Stimulated activated effector memory CD8-positive, alpha-beta T cell treated with anti-CD3 and anti-CD28 coated beads, Interleukin-12 subunit alpha, Interleukin-12 subunit beta, amount 100 ng/mL, for 72 hours (primary cell): ENCODE measurements at regions not wholly inside any gene's neighbourhood (a gene's known extent, or its start where the extent isn't known, plus 50 kb on each side); places are given as distances from the start of the nearest gene placed in this dataset.

Source experiments
- ATAC-seq: fragments of 150-1000 bp; cut with Tn5 transposase; 2 replicates; pipeline ENCODE4 v1.10.0; 2021
- DNase-seq, 2 donors: peaks; one replicate each; pipeline ENCODE4 v3.0.0; 2021 to 2022; ENCODE audit warnings: low spot score in 2 of 2
- H3K27ac Mint-ChIP-seq: one replicate; pipeline ENCODE4 v1.8.0; 2022; ENCODE audit warnings: mild to moderate bottlenecking, mixed read lengths
- H3K36me3 Mint-ChIP-seq: one replicate; pipeline ENCODE4 v1.8.0; 2022; ENCODE audit warnings: mild to moderate bottlenecking, mixed read lengths
- H3K4me1 Mint-ChIP-seq: one replicate; pipeline ENCODE4 v1.8.0; 2022; ENCODE audit warnings: mixed read lengths
- H3K4me3 Mint-ChIP-seq: one replicate; pipeline ENCODE4 v1.8.0; 2022; ENCODE audit warnings: mild to moderate bottlenecking, mixed read lengths
- H3K9me3 Mint-ChIP-seq: one replicate; pipeline ENCODE4 v1.8.0; 2022; ENCODE audit warnings: mixed read lengths

DNA sequence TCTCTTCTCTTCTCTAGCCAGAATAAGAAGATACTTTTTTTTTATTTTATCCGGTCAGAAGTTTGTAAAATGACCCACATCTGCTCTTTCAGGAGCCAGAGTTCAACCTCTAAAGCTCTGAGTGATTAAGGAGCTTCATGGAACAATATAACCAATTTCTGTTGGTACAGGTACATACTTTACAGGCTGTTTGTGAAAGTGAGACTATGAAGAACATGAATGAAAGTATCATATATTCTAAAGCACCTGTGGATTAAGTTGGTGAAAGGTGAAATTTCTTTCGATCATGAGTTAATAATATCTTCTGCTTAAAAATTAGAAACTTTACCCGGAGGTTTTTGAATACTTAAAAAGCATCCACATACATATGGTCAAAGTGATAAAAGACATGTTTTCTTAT lies 65.2 kb downstream of the DMRT2 start:
- no peaks in the 10 kb centered on the region for H3K4me1 Mint-ChIP-seq
- H3K27ac Mint-ChIP-seq: no peak overlapping the region
- H3K36me3 Mint-ChIP-seq: no peaks in the 10 kb centered on the region
- DNase-seq: no peak
- peaks cover 6% of the 10 kb centered on the region for H3K9me3 Mint-ChIP-seq
- ATAC-seq: no peak
- H3K4me3 Mint-ChIP-seq: no peak overlapping the region

DNA sequence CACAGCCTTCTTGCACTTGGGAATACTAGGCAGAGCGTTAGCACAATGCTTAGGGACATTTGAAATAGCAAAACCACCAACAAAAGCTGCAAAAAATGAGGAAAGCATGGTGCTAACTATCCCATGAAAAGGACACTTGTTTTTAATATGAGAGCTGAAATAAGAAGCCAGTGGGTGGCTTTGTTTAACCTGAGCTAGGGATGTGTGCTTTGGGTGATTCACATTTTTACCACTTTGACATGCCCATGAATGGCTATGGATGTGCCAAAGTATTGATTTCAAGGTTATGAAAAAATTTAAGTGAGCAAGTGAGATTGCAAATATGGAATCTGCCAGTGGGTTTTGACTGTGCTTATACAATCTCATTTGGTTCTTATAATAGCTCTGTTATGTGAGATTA lies 67.3 kb downstream of the DMRT2 start:
- no peaks in the 10 kb centered on the region for H3K4me1 Mint-ChIP-seq
- ATAC-seq (no peak), DNase-seq (no peak)
- no peaks in the 10 kb centered on the region for H3K36me3 Mint-ChIP-seq
- H3K9me3 Mint-ChIP-seq: peaks cover 6% of the 10 kb centered on the region
- no peak overlapping the region for H3K4me3 Mint-ChIP-seq
- no peak overlapping the region for H3K27ac Mint-ChIP-seq

DNA sequence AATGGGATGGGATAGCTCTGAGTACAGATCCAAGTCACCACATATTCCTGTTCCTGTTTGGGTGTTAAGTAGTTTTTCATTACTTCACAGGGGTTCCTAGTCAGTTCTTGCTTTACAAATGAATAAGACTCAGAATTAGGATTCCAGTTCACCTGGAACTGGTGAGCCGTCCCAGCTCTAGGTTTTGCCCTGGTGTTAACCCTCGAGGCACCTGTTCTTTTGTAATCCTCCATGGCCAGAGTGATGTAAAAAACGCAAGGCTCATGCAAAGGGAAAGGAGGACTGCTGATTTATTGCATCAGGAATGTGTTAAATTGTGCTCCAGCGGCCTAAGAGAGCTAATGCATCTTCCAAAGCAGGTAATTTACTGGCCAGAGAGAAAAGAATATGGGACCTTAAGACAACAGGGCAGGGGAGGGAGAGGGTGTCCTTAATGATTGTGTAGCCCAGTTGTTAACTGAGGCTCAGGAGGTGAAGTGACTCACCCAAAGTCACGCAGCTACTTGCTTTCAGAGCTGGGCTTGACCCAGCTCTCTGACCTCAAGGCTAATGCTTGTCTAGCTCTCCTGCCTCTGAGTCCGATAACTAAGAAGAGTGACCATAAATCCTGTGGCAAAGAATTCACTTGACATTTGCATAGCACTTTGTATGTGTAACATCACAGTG lies 70.5 kb downstream of the DMRT2 start:
- H3K4me1 Mint-ChIP-seq: no peaks in the 10 kb centered on the region
- no peak for ATAC-seq

DNA sequence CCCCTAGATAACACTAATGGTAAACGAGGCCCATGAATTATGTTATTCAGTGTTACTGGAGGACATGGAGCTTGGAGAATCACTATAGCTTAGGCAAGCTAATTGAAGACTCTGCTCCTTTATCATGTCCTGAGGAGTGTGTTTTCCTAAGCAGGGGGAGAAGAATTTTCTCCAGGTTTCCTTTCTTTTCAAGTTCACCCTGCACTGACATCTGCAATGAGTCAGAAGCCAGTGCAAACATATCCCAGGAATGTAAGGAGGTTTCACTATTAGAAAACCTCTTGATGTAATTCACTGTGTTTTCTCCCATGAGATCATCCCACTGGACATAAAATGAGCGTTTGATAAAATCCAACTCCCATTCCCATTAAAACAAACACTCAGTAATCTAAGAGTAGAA lies 75.6 kb downstream of the DMRT2 start:
- ATAC-seq: no peak
- no peak overlapping the region for H3K4me3 Mint-ChIP-seq
- no peak for DNase-seq
- H3K36me3 Mint-ChIP-seq: no peaks in the 10 kb centered on the region
- no peak overlapping the region for H3K27ac Mint-ChIP-seq
- H3K4me1 Mint-ChIP-seq: no peaks in the 10 kb centered on the region
- H3K9me3 Mint-ChIP-seq: no peaks in the 10 kb centered on the region

More for the DNA sequence above, 70.5 kb downstream of the DMRT2 start:
- no peak overlapping the region for H3K27ac Mint-ChIP-seq
- H3K9me3 Mint-ChIP-seq: peaks cover 3% of the 10 kb centered on the region
- DNase-seq: no peak
- H3K36me3 Mint-ChIP-seq: no peaks in the 10 kb centered on the region
- no peak overlapping the region for H3K4me3 Mint-ChIP-seq

DNA sequence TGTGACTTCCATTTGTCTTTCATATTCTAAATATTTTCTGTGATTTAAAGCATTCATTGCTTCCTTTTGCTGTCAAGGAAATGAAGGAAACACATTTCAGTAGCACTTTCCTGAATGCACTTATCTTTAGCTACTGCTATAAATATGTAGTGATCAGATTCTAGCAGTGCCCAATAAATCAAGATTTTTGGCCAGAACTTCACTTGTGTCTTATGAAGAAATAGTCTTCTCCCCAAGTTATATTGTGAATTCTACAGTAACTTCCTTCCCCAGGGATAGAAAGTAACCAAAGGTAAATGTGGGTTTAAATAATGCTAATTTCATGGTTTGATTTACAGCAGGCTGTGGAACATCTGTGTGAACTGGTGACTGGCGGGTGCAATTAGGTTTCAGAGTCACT lies 77.9 kb downstream of the DMRT2 start:
- H3K27ac Mint-ChIP-seq: no peak overlapping the region
- no peaks in the 10 kb centered on the region for H3K4me1 Mint-ChIP-seq
- peaks cover 7% of the 10 kb centered on the region for H3K9me3 Mint-ChIP-seq
- H3K4me3 Mint-ChIP-seq: no peak overlapping the region
- ATAC-seq (no peak), DNase-seq (no peak)
- no peaks in the 10 kb centered on the region for H3K36me3 Mint-ChIP-seq

DNA sequence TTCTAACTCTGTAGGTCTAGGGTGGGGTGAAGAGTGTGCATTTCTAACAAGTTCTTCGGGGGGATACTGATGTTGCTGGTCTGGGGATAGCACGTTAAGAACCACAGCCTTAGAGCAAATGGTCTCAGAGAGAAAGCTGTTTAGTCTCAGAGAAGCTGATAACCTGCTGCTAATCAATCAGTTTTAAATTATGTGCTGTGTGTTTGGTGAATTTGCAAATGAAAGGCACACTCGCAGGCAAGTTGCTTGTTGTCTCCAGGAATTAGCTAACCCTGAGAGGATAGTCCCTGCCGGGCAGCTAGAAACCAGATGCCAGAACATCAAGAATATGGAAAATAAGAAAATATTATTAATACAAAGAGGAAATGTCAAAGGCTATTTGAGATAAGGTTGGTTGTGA lies 79.2 kb downstream of the DMRT2 start:
- Mint-ChIP-seq H3K4me1 (no peaks in the 10 kb centered on the region), H3K36me3 (no peaks in the 10 kb centered on the region), H3K4me3 (no peak overlapping the region), H3K9me3 (peaks cover 7% of the 10 kb centered on the region), H3K27ac (no peak overlapping the region)
- ATAC-seq (no peak), DNase-seq (no peak)

DNA sequence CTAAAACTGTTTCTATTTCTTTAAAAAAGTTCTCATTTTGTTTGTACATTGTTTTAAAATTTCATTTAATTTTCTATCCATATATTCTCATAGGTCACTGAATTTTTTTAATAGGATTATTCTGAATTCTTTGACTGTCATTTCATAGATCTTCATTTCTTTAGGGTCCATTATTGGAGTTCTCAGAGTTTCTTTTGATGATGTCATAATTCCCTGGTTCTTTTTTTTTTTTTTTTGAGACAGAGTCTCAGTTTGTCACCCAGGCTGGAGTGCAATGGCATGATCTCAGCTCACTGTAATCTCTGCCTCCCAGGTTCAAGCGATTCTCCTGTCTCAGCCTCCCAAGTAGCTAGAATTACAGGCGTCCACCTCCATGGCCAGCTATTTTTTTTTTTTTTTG lies 89.9 kb downstream of the DMRT2 start:
- DNase-seq (no peak), ATAC-seq (no peak)
- H3K4me1 Mint-ChIP-seq: no peaks in the 10 kb centered on the region
- H3K36me3 Mint-ChIP-seq: no peaks in the 10 kb centered on the region
- H3K27ac Mint-ChIP-seq: no peak overlapping the region
- peaks cover 22% of the 10 kb centered on the region for H3K9me3 Mint-ChIP-seq
- H3K4me3 Mint-ChIP-seq: no peak overlapping the region

DNA sequence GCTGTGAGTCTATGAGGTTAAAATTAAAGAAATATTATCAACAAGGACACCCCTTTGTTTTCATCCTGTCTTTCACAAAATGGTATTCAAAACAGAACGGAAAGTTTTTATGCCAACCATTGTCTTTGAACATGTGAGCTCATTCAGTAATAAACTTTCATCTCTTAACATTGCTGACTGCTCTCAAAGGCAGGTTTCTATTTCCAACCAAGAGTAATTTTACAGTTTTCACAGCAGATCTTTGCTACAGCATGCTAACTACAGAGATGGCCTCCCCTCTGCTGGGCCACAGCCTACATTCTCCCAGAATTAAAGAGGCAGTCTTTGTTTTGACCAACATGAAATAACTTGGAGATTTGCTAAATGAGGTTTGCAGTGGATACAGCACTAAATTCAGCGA lies 101.5 kb downstream of the DMRT2 start:
- H3K36me3 Mint-ChIP-seq: no peaks in the 10 kb centered on the region
- no peak for ATAC-seq
- peaks cover 1% of the 10 kb centered on the region for H3K9me3 Mint-ChIP-seq
- no peak overlapping the region for H3K4me3 Mint-ChIP-seq
- H3K27ac Mint-ChIP-seq: no peak overlapping the region
- DNase-seq: no peak
- no peaks in the 10 kb centered on the region for H3K4me1 Mint-ChIP-seq

DNA sequence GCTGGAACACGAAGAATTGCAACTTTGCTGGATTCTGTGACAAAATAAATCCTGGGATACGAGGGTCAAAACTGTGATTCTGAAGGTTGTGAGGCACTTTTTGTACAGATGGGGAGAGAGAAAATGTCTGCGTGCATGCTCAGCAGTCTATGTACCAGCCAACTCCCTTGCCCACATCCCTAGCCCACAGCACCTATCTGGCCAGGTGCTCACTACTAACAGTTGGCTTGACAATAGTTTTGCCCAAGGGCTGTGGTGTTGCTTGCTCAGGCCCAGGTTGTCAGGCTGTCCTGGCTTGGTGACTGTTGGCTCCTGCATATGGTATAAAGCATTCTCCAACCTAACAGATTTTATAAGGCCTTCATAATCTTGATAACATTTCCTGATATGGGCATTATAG lies 102.0 kb downstream of the DMRT2 start:
- ATAC-seq: no peak
- Mint-ChIP-seq H3K4me1 (no peaks in the 10 kb centered on the region), H3K27ac (no peak overlapping the region), H3K9me3 (no peaks in the 10 kb centered on the region), H3K36me3 (no peaks in the 10 kb centered on the region), H3K4me3 (no peak overlapping the region)
- no peak for DNase-seq

DNA sequence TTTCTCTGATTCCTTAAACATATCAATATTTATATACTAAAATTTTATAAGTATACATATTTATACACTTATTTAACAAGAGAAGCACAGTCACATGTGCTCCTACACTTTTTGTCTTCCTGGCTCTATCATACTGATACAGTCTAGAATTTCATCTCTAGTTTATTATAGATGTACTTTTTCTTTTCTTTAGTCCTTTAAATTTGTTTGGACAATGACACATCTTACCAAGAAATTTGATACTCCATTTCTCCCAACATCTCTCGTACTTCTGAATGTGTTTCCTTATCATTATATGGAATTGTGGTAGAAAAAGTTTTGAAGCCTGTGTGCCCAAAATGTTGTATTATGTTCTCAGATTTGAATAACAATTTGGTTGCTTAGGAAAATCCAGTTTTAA lies 104.6 kb downstream of the DMRT2 start:
- Mint-ChIP-seq H3K9me3 (no peaks in the 10 kb centered on the region), H3K36me3 (no peaks in the 10 kb centered on the region), H3K27ac (no peak overlapping the region), H3K4me3 (no peak overlapping the region), H3K4me1 (no peaks in the 10 kb centered on the region)
- DNase-seq (no peak), ATAC-seq (no peak)

DNA sequence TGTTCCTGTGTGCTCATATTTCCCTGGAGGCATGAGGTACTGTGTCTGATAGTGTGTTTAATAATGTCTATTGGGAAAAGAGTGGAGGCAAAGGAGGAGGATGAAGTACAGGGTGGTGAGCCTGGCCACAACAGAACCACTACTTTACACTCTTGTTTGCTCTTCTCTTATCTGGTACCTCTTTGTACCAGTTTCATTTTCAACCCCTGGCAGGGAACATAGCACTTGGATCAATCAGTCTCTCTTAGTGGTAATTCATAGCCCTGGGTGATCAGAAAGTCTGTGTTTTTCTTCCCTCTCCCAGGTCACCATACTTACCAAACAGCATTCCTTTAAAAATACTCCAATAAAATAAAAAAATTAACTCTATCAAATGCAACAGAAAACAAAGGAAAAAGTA lies 105.4 kb downstream of the DMRT2 start:
- Mint-ChIP-seq H3K36me3 (no peaks in the 10 kb centered on the region), H3K27ac (no peak overlapping the region), H3K4me3 (no peak overlapping the region), H3K4me1 (no peaks in the 10 kb centered on the region), H3K9me3 (no peaks in the 10 kb centered on the region)
- no peak for DNase-seq
- no peak for ATAC-seq

DNA sequence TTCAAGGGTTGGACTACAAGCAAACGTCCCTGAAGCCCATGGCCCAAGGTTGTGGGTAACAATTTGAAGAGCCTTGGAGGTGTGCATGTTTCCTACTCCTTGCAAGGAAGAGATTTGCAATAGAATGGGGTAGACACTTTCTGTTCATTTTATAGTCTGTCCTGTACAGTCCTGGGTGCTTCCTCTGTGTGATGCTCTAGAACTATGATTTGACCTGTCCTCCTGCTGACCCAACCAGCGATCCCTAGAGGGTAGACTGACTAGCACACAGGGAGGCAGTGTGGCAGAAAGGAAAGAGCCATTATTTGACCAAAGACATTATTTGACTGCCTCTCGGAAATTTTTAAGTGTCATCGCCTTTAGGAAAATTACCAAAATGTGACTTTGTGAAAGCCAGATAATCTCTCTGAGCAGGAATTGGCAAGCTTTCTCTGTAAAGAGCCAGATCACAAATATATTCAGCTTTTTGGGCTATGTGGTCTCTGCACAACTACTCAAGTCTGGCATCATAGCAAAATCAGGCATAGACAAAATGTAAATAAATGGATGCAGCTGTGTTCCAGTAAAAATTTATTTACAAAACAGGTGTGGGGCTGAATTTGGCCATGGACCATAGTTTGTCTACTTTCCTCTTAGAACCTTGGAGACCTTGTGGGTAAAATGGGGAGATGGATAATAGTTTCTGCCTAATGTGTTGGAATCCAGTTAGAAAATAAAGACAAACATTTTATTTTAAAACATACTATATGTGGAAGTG lies 106.8 kb downstream of the DMRT2 start:
- no peaks in the 10 kb centered on the region for H3K9me3 Mint-ChIP-seq
- ATAC-seq: no peak

DNA sequence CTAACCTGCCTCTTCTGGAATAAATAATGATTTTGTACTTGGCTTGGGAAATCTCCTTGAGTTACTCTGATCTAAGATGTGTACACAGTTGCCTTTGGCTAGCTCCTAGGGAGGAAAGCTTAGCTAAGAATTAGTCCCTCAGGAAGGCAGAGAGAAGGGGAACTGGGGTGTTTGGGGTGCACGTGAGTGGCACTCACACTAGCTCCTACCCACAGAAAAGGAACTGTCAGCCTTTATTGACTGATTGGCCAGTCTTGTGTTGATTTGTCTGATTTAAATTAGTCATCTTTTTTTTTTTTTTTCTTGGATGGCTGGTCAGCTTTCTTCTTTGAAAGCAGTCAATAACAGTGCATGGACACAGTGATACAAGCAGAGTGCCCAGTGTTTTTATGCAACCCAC lies 107.7 kb downstream of the DMRT2 start:
- Mint-ChIP-seq H3K27ac (no peak overlapping the region), H3K36me3 (no peaks in the 10 kb centered on the region), H3K9me3 (no peaks in the 10 kb centered on the region), H3K4me3 (no peak overlapping the region), H3K4me1 (no peaks in the 10 kb centered on the region)
- DNase-seq: no peak
- ATAC-seq: no peak

More for the DNA sequence above, 106.8 kb downstream of the DMRT2 start:
- Mint-ChIP-seq H3K4me3 (no peak overlapping the region), H3K27ac (no peak overlapping the region), H3K4me1 (no peaks in the 10 kb centered on the region), H3K36me3 (no peaks in the 10 kb centered on the region)
- DNase-seq: no peak

DNA sequence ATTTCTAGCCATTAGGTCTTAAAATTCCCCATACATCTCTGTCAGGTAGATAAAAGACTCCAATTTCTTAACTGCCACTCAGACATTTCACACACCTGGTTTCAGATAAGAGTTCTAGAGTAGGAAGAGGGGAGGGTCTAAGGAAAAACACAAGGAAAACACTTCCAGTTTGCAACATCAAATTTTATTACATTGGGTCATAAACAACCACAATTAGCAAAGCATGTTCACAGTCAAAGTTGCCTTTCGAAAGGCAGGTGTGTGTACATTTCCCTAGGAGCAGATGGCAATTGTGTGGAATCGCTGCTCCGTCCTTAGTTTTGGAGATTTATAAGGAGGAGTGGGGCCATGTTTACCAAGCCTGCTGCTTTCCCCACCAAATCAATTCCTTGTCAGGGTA lies 120.8 kb downstream of the DMRT2 start:
- H3K36me3 Mint-ChIP-seq: no peaks in the 10 kb centered on the region
- no peak for ATAC-seq
- peaks cover 16% of the 10 kb centered on the region for H3K9me3 Mint-ChIP-seq
- no peak overlapping the region for H3K27ac Mint-ChIP-seq
- no peak for DNase-seq
- H3K4me1 Mint-ChIP-seq: no peaks in the 10 kb centered on the region
- no peak overlapping the region for H3K4me3 Mint-ChIP-seq

DNA sequence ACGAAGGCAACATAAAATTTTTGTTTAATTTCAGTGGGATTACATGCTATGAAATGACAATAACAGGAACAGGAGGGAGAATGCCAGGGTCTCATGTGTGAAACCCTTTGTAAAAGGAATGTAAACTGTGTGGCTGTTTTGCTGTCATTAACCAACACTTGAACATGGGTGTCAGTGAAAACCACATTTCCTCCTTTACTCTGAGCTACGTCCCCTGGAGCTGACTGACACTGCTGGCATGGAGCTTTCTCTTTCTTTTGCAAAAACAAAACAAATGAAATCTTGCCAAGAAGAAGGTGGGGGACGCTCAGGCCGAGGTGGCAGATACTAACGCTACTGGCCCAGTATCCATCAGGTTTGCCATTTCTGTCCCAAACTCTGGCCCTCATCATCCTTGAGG lies 121.4 kb downstream of the DMRT2 start:
- H3K9me3 Mint-ChIP-seq: peaks cover 16% of the 10 kb centered on the region
- no peak overlapping the region for H3K27ac Mint-ChIP-seq
- H3K4me1 Mint-ChIP-seq: no peaks in the 10 kb centered on the region
- H3K36me3 Mint-ChIP-seq: no peaks in the 10 kb centered on the region
- DNase-seq (no peak), ATAC-seq (no peak)
- no peak overlapping the region for H3K4me3 Mint-ChIP-seq

DNA sequence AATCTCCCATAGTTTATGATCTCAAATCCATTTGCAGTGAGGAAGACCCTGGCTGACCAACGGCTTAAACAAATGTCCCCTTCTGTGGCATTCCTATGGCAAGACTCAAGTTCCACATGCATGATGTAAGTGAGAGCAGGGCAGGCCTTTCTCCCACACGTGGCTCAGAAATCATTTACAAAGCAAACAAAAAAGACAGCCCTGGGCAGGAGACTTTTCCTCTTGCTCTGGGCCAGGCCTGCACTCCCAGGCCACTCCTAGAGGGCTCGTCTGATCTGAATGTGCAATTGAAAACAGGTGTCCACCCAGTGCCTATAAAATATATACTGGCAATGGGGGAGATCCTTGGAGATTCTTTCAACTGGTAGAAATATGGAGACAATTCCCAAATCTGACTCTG lies 123.1 kb downstream of the DMRT2 start:
- Mint-ChIP-seq H3K4me3 (no peak overlapping the region), H3K27ac (no peak overlapping the region), H3K4me1 (no peaks in the 10 kb centered on the region), H3K36me3 (no peaks in the 10 kb centered on the region), H3K9me3 (peaks cover 9% of the 10 kb centered on the region)
- ATAC-seq: no peak
- no peak for DNase-seq
